Neural cell (in vitro differentiated cells): ENCODE measurements at regions not wholly inside any gene's neighbourhood (a gene's known extent, or its start where the extent isn't known, plus 50 kb on each side); places are given as distances from the start of the nearest gene placed in this dataset.

Source experiments
- H2AFZ ChIP-seq: fragments of 200-600, 300-800 bp; sonication (generic), shearing (Covaris generic); 2 replicates; pipeline ENCODE4 v1.6.0; 2014; ENCODE audit warnings: low read depth, mild to moderate bottlenecking, antibody characterized with exemption, low read length, moderate library complexity
- H3F3A ChIP-seq: fragments of 200-600 bp; shearing (Covaris generic); 2 replicates; pipeline ENCODE4 v1.6.1; 2016; ENCODE audit warnings: mild to moderate bottlenecking, moderate library complexity, mixed read lengths, antibody characterized with exemption, low read length; ENCODE audit not compliant: insufficient read depth, poor library complexity, severe bottlenecking
- H3K27ac ChIP-seq: fragments of 200-600, 300-800 bp; sonication (generic), shearing (Covaris generic); 2 replicates; pipeline ENCODE4 v1.5.1; 2014; ENCODE audit warnings: mild to moderate bottlenecking, low read length, moderate library complexity
- H3K27me3 ChIP-seq: fragments of 300-800, 200-600 bp; sonication (generic), shearing (Covaris generic); 2 replicates; pipeline ENCODE4 v1.6.0; 2014; ENCODE audit warnings: mild to moderate bottlenecking, low read depth, low read length, moderate library complexity; ENCODE audit not compliant: insufficient read depth
- H3K36me3 ChIP-seq: fragments of 300-800, 200-600 bp; sonication (generic), shearing (Covaris generic); 2 replicates; pipeline ENCODE4 v1.5.1; 2014; ENCODE audit warnings: mild to moderate bottlenecking, antibody characterized with exemption, low read length, moderate library complexity; ENCODE audit not compliant: insufficient read depth
- H3K4me2 ChIP-seq: fragments of 300-800, 200-600 bp; sonication (generic), shearing (Covaris generic); 2 replicates; pipeline ENCODE4 v1.6.0; 2014; ENCODE audit warnings: mild to moderate bottlenecking, low read length
- H3K4me3 ChIP-seq: fragments of 300-800, 200-600 bp; sonication (generic), shearing (Covaris generic); 2 replicates; pipeline ENCODE4 v1.5.1; 2014; ENCODE audit warnings: mild to moderate bottlenecking, low read length, moderate library complexity
- H3K79me2 ChIP-seq: fragments of 200-600 bp; shearing (Covaris generic); replicated peaks from 2 replicates; pipeline ENCODE4 v1.6.0; 2014; ENCODE audit warnings: mild to moderate bottlenecking, low read length, moderate library complexity; ENCODE audit not compliant: insufficient read depth
- H3K9ac ChIP-seq: fragments of 300-800, 200-600 bp; sonication (generic), shearing (Covaris generic); 2 replicates; pipeline ENCODE4 v1.6.1; 2016; ENCODE audit warnings: mild to moderate bottlenecking, low read length, mixed read lengths
- H3K9me2 ChIP-seq: fragments of 200-600 bp; shearing (Covaris generic); 2 replicates; pipeline ENCODE4 v1.6.1; 2016; ENCODE audit warnings: mild to moderate bottlenecking, low read length, mixed read lengths; ENCODE audit not compliant: insufficient read depth
- H3K9me3 ChIP-seq: fragments of 200-600, 300-800 bp; sonication (generic), shearing (Covaris generic); 2 replicates; pipeline ENCODE4 v1.6.1; 2016; ENCODE audit warnings: mild to moderate bottlenecking, mixed run types, low read length, moderate library complexity, mixed read lengths
- H4K20me1 ChIP-seq: fragments of 200-600 bp; shearing (Covaris generic); 2 replicates; pipeline ENCODE4 v1.6.1; 2016; ENCODE audit warnings: mild to moderate bottlenecking, mixed run types; ENCODE audit not compliant: insufficient read depth
- EP300 ChIP-seq: fragments of 450-650 bp; conservative IDR thresholded peaks from 2 replicates; pipeline ENCODE4 v1.6.1; 2014; ENCODE audit warnings: antibody characterized with exemption, mild to moderate bottlenecking, moderate library complexity; ENCODE audit not compliant: poor library complexity, severe bottlenecking
- EZH2 ChIP-seq: fragments of 200-600, 300-800 bp; shearing (Covaris generic), sonication (generic); IDR thresholded peaks from 2 replicates; pipeline ENCODE4 v1.6.1; 2014; ENCODE audit warnings: antibody characterized with exemption, low read length, borderline replicate concordance, mild to moderate bottlenecking; ENCODE audit not compliant: insufficient read depth, poor library complexity, severe bottlenecking
- MXI1 ChIP-seq: fragments of 450-650 bp; conservative IDR thresholded peaks from 2 replicates; pipeline ENCODE4 v1.6.1; 2014; ENCODE audit warnings: antibody characterized with exemption, mild to moderate bottlenecking; ENCODE audit not compliant: poor library complexity, severe bottlenecking
- POLR2AphosphoS5 ChIP-seq: IDR thresholded peaks from 2 replicates; pipeline ENCODE4 v1.6.1; 2012
- RAD21 ChIP-seq: fragments of 450-650 bp; conservative IDR thresholded peaks from 2 replicates; pipeline ENCODE4 v1.6.1; 2014; ENCODE audit warnings: antibody characterized with exemption, mild to moderate bottlenecking, moderate library complexity
- SMC3 ChIP-seq: fragments of 450-650 bp; conservative IDR thresholded peaks from 2 replicates; pipeline ENCODE4 v1.6.1; 2014; ENCODE audit warnings: antibody characterized with exemption, mild to moderate bottlenecking, moderate library complexity; ENCODE audit not compliant: poor library complexity
- TAF1 ChIP-seq: IDR thresholded peaks from 2 replicates; pipeline ENCODE4 v1.6.1; 2012; ENCODE audit warnings: low read depth
- TF ChIP-seq, protein P1 (sequence below): IDR thresholded peaks from 2 replicates; pipeline ENCODE4 v1.6.1; 2012; ENCODE audit warnings: borderline replicate concordance
- TF ChIP-seq, protein P2 (sequence below): fragments of 450-650 bp; IDR thresholded peaks from 2 replicates; pipeline ENCODE4 v1.5.1; 2014; ENCODE audit warnings: antibody characterized with exemption, mild to moderate bottlenecking, moderate library complexity; ENCODE audit not compliant: poor library complexity, severe bottlenecking

DNA sequence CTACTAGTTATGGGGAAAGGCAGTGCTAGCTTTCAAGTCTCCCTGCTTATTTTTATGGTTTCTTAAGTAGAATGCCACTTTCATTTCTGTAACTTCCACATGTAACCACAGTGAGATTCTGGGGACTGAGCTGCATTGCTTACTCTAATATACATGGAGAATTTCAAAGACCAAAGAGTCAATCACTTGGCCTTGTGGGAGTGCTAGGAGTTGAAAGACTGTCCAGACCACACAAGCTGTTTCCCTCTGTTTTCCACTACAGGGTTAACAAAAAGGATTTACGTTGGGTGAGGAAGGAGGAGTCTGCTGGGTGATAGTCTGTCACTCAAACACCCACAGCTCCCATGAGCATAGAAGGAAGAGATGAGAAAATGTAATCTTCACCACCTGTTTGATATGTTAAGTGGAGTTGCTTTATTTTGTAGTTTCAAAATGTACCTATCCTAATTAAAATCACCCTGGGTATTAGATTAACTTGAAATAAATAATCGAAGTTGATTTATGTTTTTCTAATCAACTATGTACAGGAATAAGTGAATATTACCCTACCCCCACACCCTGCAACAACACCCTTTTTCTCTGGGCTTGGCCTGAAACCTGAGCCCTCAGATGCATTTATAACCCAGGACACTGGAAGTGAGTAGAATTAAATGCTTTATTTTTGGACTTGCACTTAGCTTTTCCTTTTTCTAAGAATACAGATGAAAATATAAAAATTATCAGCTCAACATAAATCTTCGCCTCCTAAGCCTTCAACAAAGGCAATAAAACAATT is 225.8 kb upstream of the SLC10A2 start:
- no peak overlapping the region for H3K4me3 ChIP-seq

DNA sequence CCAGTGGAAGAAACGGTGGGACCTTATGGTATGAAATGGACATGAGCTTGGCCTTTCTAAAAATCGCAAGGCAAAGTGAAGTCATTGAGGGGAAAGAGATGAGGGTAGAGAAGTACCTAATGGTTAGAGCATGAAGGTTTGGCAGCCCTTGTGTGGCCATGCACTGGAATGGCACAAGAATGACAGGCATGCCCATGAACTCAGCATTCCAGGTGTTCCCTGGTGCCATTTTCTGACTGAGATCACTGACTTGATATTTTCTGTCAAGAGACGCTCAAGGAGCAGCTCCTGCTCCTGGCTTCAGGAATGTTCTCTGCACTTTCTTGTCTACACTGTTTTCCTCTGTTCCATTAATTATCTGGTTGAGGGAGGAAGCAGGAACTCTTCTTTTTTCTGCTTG is 225.0 kb upstream of the SLC10A2 start:
- Histone ChIP-seq H3K27me3 (no peaks in the 10 kb centered on the region), H3K9me2 (no peaks in the 10 kb centered on the region), H3K36me3 (no peaks in the 10 kb centered on the region), H3K4me2 (no peak overlapping the region), H3K9me3 (no peaks in the 10 kb centered on the region), H3K4me3 (no peak overlapping the region), H2AFZ (no peak overlapping the region), H3F3A (no peaks in the 10 kb centered on the region), H4K20me1 (no peaks in the 10 kb centered on the region), H3K27ac (no peak overlapping the region), H3K9ac (no peak overlapping the region), H3K79me2 (no peaks in the 10 kb centered on the region)
- TF ChIP-seq, protein P1, sequence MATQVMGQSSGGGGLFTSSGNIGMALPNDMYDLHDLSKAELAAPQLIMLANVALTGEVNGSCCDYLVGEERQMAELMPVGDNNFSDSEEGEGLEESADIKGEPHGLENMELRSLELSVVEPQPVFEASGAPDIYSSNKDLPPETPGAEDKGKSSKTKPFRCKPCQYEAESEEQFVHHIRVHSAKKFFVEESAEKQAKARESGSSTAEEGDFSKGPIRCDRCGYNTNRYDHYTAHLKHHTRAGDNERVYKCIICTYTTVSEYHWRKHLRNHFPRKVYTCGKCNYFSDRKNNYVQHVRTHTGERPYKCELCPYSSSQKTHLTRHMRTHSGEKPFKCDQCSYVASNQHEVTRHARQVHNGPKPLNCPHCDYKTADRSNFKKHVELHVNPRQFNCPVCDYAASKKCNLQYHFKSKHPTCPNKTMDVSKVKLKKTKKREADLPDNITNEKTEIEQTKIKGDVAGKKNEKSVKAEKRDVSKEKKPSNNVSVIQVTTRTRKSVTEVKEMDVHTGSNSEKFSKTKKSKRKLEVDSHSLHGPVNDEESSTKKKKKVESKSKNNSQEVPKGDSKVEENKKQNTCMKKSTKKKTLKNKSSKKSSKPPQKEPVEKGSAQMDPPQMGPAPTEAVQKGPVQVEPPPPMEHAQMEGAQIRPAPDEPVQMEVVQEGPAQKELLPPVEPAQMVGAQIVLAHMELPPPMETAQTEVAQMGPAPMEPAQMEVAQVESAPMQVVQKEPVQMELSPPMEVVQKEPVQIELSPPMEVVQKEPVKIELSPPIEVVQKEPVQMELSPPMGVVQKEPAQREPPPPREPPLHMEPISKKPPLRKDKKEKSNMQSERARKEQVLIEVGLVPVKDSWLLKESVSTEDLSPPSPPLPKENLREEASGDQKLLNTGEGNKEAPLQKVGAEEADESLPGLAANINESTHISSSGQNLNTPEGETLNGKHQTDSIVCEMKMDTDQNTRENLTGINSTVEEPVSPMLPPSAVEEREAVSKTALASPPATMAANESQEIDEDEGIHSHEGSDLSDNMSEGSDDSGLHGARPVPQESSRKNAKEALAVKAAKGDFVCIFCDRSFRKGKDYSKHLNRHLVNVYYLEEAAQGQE = no peak
- TF ChIP-seq TAF1 (no peak), MXI1 (no peak), EZH2 (no peak), POLR2AphosphoS5 (no peak), RAD21 (no peak), EP300 (no peak), SMC3 (no peak)
- TF ChIP-seq, protein P2, sequence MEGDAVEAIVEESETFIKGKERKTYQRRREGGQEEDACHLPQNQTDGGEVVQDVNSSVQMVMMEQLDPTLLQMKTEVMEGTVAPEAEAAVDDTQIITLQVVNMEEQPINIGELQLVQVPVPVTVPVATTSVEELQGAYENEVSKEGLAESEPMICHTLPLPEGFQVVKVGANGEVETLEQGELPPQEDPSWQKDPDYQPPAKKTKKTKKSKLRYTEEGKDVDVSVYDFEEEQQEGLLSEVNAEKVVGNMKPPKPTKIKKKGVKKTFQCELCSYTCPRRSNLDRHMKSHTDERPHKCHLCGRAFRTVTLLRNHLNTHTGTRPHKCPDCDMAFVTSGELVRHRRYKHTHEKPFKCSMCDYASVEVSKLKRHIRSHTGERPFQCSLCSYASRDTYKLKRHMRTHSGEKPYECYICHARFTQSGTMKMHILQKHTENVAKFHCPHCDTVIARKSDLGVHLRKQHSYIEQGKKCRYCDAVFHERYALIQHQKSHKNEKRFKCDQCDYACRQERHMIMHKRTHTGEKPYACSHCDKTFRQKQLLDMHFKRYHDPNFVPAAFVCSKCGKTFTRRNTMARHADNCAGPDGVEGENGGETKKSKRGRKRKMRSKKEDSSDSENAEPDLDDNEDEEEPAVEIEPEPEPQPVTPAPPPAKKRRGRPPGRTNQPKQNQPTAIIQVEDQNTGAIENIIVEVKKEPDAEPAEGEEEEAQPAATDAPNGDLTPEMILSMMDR = no peak

More for the DNA sequence above, 225.8 kb upstream of the SLC10A2 start:
- Histone ChIP-seq H4K20me1 (no peaks in the 10 kb centered on the region), H3K4me2 (no peak overlapping the region), H3K36me3 (no peaks in the 10 kb centered on the region), H3K79me2 (no peaks in the 10 kb centered on the region), H3K9me3 (no peaks in the 10 kb centered on the region), H3K27me3 (no peaks in the 10 kb centered on the region), H2AFZ (no peak overlapping the region), H3F3A (no peaks in the 10 kb centered on the region), H3K9ac (no peak overlapping the region), H3K9me2 (no peaks in the 10 kb centered on the region), H3K27ac (no peak overlapping the region)
- TF ChIP-seq, protein P1 = no peak
- TF ChIP-seq EZH2 = no peak
